IMR-90 (cell line): ENCODE measurements at regions not wholly inside any gene's neighbourhood (a gene's known extent, or its start where the extent isn't known, plus 50 kb on each side); places are given as distances from the start of the nearest gene placed in this dataset.

Experiments
- ATAC-seq: fragments of 200-7000 bp; cut with Tn5 transposase; 2 replicates; pipeline ENCODE4 v1.9.1; 2020; ENCODE audit warnings: low read depth, mild to moderate bottlenecking, moderate library complexity
- BruUV-seq: library from RNA; stranded (reverse); fragments of 400-500 nt; replicated peaks from 2 replicates; lab custom pipeline; 2021; lab: Mats Ljungman, UMichigan
- CTCF ChIA-PET: fragments of 300-600 bp; formaldehyde crosslinking; extraction: SDS; loops from one replicate; lab custom pipeline; 2021; ENCODE audit warnings: antibody characterized with exemption; lab: Yijun Ruan, JAX
- POLR2A ChIA-PET: fragments of 300-600 bp; sonication (Branson Sonifier 250); formaldehyde crosslinking; loops from one replicate; lab custom pipeline; 2022; ENCODE audit warnings: antibody characterized with exemption; ENCODE audit not compliant: unreplicated experiment; lab: Charles Lee
- DNase-seq: peaks from one replicate; pipeline ENCODE4 v3.0.0; 2013
- H2AFZ ChIP-seq: replicated peaks from 2 replicates; pipeline ENCODE3; 2013; ENCODE audit warnings: low read length, mild to moderate bottlenecking; ENCODE audit not compliant: poor library complexity
- H2AK5ac ChIP-seq: 2 replicates; pipeline ENCODE4 v1.6.1; 2013; ENCODE audit warnings: low read depth, low read length, inconsistent platforms
- H2AK9ac ChIP-seq: replicated peaks from 2 replicates; pipeline ENCODE3; 2013; ENCODE audit warnings: mild to moderate bottlenecking, low read depth, low read length, moderate library complexity; ENCODE audit not compliant: poor library complexity
- H2BK120ac ChIP-seq: 2 replicates; pipeline ENCODE4 v1.6.1; 2013; ENCODE audit warnings: low read depth, low read length, inconsistent platforms
- H2BK15ac ChIP-seq: 3 replicates; pipeline ENCODE4 v1.6.1; 2013; ENCODE audit warnings: low read depth, low read length, inconsistent platforms
- H2BK20ac ChIP-seq: 2 replicates; pipeline ENCODE4 v1.6.1; 2013; ENCODE audit warnings: low read depth, mild to moderate bottlenecking, inconsistent platforms, low read length, moderate library complexity
- H2BK5ac ChIP-seq: 2 replicates; pipeline ENCODE4 v1.6.1; 2013; ENCODE audit warnings: mild to moderate bottlenecking, low read depth, low read length, inconsistent platforms; ENCODE audit not compliant: poor library complexity, severe bottlenecking
- H3K14ac ChIP-seq: replicated peaks from 2 replicates; pipeline ENCODE4 v1.6.1; 2013; ENCODE audit warnings: low read depth, low read length, inconsistent platforms
- H3K18ac ChIP-seq: 2 replicates; pipeline ENCODE4 v1.6.1; 2013; ENCODE audit warnings: low read depth, low read length, control low read depth
- H3K23ac ChIP-seq: 2 replicates; pipeline ENCODE4 v1.6.1; 2013; ENCODE audit warnings: low read depth, low read length, inconsistent platforms
- H3K27ac ChIP-seq: 2 replicates; pipeline ENCODE4 v1.5.1; 2013; ENCODE audit warnings: mild to moderate bottlenecking, control low read depth, low read length; ENCODE audit not compliant: insufficient read depth
- H3K27me3 ChIP-seq: 2 replicates; pipeline ENCODE4 v1.6.1; 2013; ENCODE audit warnings: low read length; ENCODE audit not compliant: control insufficient read depth, insufficient read depth
- H3K36me3 ChIP-seq: 2 replicates; pipeline ENCODE4 v1.6.1; 2013; ENCODE audit warnings: low read length, mixed read lengths; ENCODE audit not compliant: control insufficient read depth, insufficient read depth
- H3K4ac ChIP-seq: 2 replicates; pipeline ENCODE4 v1.6.1; 2013; ENCODE audit warnings: low read depth, low read length, inconsistent platforms
- H3K4me1 ChIP-seq: 2 replicates; pipeline ENCODE4 v1.6.1; 2013; ENCODE audit warnings: low read length, mixed read lengths; ENCODE audit not compliant: control insufficient read depth, insufficient read depth
- H3K4me2 ChIP-seq: 2 replicates; pipeline ENCODE4 v1.6.1; 2013; ENCODE audit warnings: low read depth, mild to moderate bottlenecking, control low read depth, low read length, moderate library complexity
- H3K4me3 ChIP-seq: 2 replicates; pipeline ENCODE4 v1.5.1; 2013; ENCODE audit warnings: low read depth, mild to moderate bottlenecking, control low read depth, low read length, moderate library complexity; ENCODE audit not compliant: insufficient read depth
- H3K56ac ChIP-seq: 2 replicates; pipeline ENCODE4 v1.6.1; 2013; ENCODE audit warnings: low read length, inconsistent platforms; ENCODE audit not compliant: insufficient read depth; ENCODE audit errors: extremely low read depth
- H3K79me1 ChIP-seq, 2 experiments: 2 replicates each; pipeline ENCODE4 v1.6.1; 2013; ENCODE audit warnings: low read length in 2 of 2, inconsistent platforms in 1 of 2, low read depth in 1 of 2
- H3K9ac ChIP-seq: 2 replicates; pipeline ENCODE4 v1.6.1; 2013; ENCODE audit warnings: low read depth, low read length, control low read depth
- H3K9me1 ChIP-seq: 2 replicates; pipeline ENCODE4 v1.6.1; 2013; ENCODE audit warnings: low read length, inconsistent platforms; ENCODE audit not compliant: insufficient read depth
- H3K9me3 ChIP-seq: 2 replicates; pipeline ENCODE4 v1.6.1; 2013; ENCODE audit warnings: low read length; ENCODE audit not compliant: control insufficient read depth, insufficient read depth
- H4K20me1 ChIP-seq: 2 replicates; pipeline ENCODE4 v1.6.1; 2013; ENCODE audit warnings: low read length, inconsistent platforms; ENCODE audit not compliant: insufficient read depth
- H4K5ac ChIP-seq: 2 replicates; pipeline ENCODE4 v1.6.1; 2013; ENCODE audit warnings: mild to moderate bottlenecking, low read depth, low read length, control low read depth
- H4K8ac ChIP-seq, 2 experiments: 2 replicates each; pipeline ENCODE4 v1.6.1; 2013; ENCODE audit warnings: low read depth in 2 of 2, low read length in 2 of 2, control low read depth in 1 of 2, inconsistent platforms in 1 of 2
- H4K91ac ChIP-seq: 2 replicates; pipeline ENCODE4 v1.6.1; 2013; ENCODE audit warnings: low read depth, low read length, inconsistent platforms; ENCODE audit not compliant: insufficient read depth
- BHLHE40 ChIP-seq: fragments of 150-350 bp; IDR thresholded peaks from 2 replicates; pipeline ENCODE4 v1.6.1; 2016; ENCODE audit warnings: mild to moderate bottlenecking, low read depth, low read length
- CEBPB ChIP-seq: IDR thresholded peaks from 2 replicates; pipeline ENCODE4 v1.6.1; 2012; ENCODE audit warnings: low read depth, low read length, improper control_type of control experiment
- CHD1 ChIP-seq: IDR thresholded peaks from 2 replicates; pipeline ENCODE4 v1.6.1; 2012; ENCODE audit warnings: low read depth, low read length, improper control_type of control experiment
- CTCF ChIP-seq: conservative IDR thresholded peaks from 2 replicates; pipeline ENCODE4 v1.5.1; 2012; ENCODE audit warnings: mild to moderate bottlenecking, low read depth, low read length, improper control_type of control experiment
- ELK1 ChIP-seq: fragments of 150-350 bp; IDR thresholded peaks from 2 replicates; pipeline ENCODE4 v1.6.1; 2016; ENCODE audit warnings: low read depth, mild to moderate bottlenecking, low read length, moderate library complexity, borderline replicate concordance
- FOS ChIP-seq: fragments of 150-350 bp; IDR thresholded peaks from 2 replicates; pipeline ENCODE4 v1.6.1; 2016; ENCODE audit warnings: low read depth, low read length
- MAFK ChIP-seq: IDR thresholded peaks from 2 replicates; pipeline ENCODE4 v1.6.1; 2012; ENCODE audit warnings: low read depth, low read length, improper control_type of control experiment
- MAZ ChIP-seq: IDR thresholded peaks from 2 replicates; pipeline ENCODE4 v1.6.1; 2012; ENCODE audit warnings: low read depth, mild to moderate bottlenecking, low read length, improper control_type of control experiment, moderate library complexity, borderline replicate concordance
- MXI1 ChIP-seq: IDR thresholded peaks from 2 replicates; pipeline ENCODE4 v1.6.1; 2012; ENCODE audit warnings: low read depth, mild to moderate bottlenecking, low read length, moderate library complexity, borderline replicate concordance
- NFE2L2 ChIP-seq: fragments of 150-350 bp; IDR thresholded peaks from 2 replicates; pipeline ENCODE4 v1.6.1; 2016; ENCODE audit warnings: low read depth, mild to moderate bottlenecking, low read length
- POLR2A ChIP-seq: IDR thresholded peaks from 2 replicates; pipeline ENCODE4 v1.6.1; 2012; ENCODE audit warnings: mild to moderate bottlenecking, low read depth, low read length
- RAD21 ChIP-seq: IDR thresholded peaks from 2 replicates; pipeline ENCODE4 v1.6.1; 2012; ENCODE audit warnings: low read length, improper control_type of control experiment
- RCOR1 ChIP-seq: IDR thresholded peaks from 2 replicates; pipeline ENCODE4 v1.6.1; 2012; ENCODE audit warnings: mild to moderate bottlenecking, low read length, improper control_type of control experiment; ENCODE audit not compliant: insufficient replicate concordance
- RFX5 ChIP-seq: IDR thresholded peaks from 2 replicates; pipeline ENCODE4 v1.8.0; 2012; ENCODE audit warnings: low read depth, mild to moderate bottlenecking, low read length, moderate library complexity
- SMC3 ChIP-seq: fragments of 150-350 bp; IDR thresholded peaks from 2 replicates; pipeline ENCODE4 v1.6.1; 2016; ENCODE audit warnings: low read depth, mild to moderate bottlenecking, antibody characterized with exemption, low read length, moderate library complexity
- USF2 ChIP-seq: fragments of 150-350 bp; IDR thresholded peaks from 2 replicates; pipeline ENCODE4 v1.6.1; 2017; ENCODE audit warnings: mild to moderate bottlenecking, antibody characterized with exemption, low read length, low read depth
- WGBS, 2 experiments: methylation state at CpG; one replicate each; pipeline versions ENCODE4 v1.1.5 to v1.1.7; 2013; ENCODE audit warnings: missing lambda C conversion rate in 2 of 2; ENCODE audit not compliant: insufficient read length in 1 of 2; ENCODE audit errors: extremely low coverage in 2 of 2; 5-methylcytosine and 5-hydroxymethylcytosine counted together
- dilution Hi-C: fragments of 300-500 bp; cut with HindIII; formaldehyde crosslinking; loops from one replicate; pipeline ENCODE4 v1.14.3; 2018; ENCODE audit warnings: low sequenced_read_pairs; ENCODE audit not compliant: unreplicated experiment
- in situ Hi-C: fragments of 300-500 bp; cut with MboI; formaldehyde crosslinking; loops from 3 replicates; pipeline ENCODE4 v1.14.3; 2019; ENCODE audit warnings: low sequenced_read_pairs, inconsistent platforms, mixed read lengths
- intact Hi-C: fragments of 100-400 bp; cut with micrococcal nuclease; formaldehyde crosslinking; loops from 2 replicates; pipeline ENCODE4 v1.10.0; 2022

- intact Hi-C loops: no loop called here
- ATAC-seq (no peak), DNase-seq (no peak)
- Histone ChIP-seq H3K23ac (no peak overlapping the region), H3K18ac (no peak overlapping the region), H3K36me3 (no peaks in the 10 kb centered on the region), H3K9me1 (peaks cover 5% of the 10 kb centered on the region; the same call in 1 of the 2 replicates), H3K4me3 (no peak overlapping the region), H3K4me2 (no peak overlapping the region), H4K8ac (no peak overlapping the region), H3K4ac (no peak overlapping the region), H3K14ac (no peak overlapping the region), H4K5ac (no peak overlapping the region), H2BK120ac (no peak overlapping the region), H3K79me1 (no peaks in the 10 kb centered on the region), H2AK9ac (no peak overlapping the region), H2AFZ (no peak overlapping the region), H3K27ac (no peak overlapping the region), H3K27me3 (peaks cover 16% of the 10 kb centered on the region), H3K4me1 (peaks cover 5% of the 10 kb centered on the region; the same call in 1 of the 2 replicates), H2BK20ac (no peak overlapping the region), H2AK5ac (no peak overlapping the region), H4K20me1 (no peaks in the 10 kb centered on the region), H2BK5ac (no peak overlapping the region), H3K9ac (no peak overlapping the region), H3K56ac (no peak overlapping the region), H3K9me3 (no peaks in the 10 kb centered on the region), H4K91ac (no peak overlapping the region), H2BK15ac (no peak overlapping the region)
- ChIA-PET CTCF (no interaction called here), POLR2A (no interaction called here)
- BruUV-seq: no TSS peak
- in situ Hi-C loops: no loop called here
- TF ChIP-seq CEBPB (no peak), RCOR1 (no peak), RAD21 (no peak), NFE2L2 (no peak), FOS (no peak), MAFK (no peak), CHD1 (no peak), BHLHE40 (no peak), RFX5 (no peak), MAZ (no peak), POLR2A (no peak), ELK1 (no peak), USF2 (no peak), SMC3 (no peak), CTCF (no peak), MXI1 (no peak)
- WGBS, 2 experiments: no CpG with 5 or more reads among the region's 4 CpGs
- dilution Hi-C loops: no loop called here
These were observed 101.8 kb upstream of the UBL3 start for GRCh38 chr13:29952245-29952644.
